Brain pericyte (primary cell): ENCODE measurements at regions not wholly inside any gene's neighbourhood (a gene's known extent, or its start where the extent isn't known, plus 50 kb on each side); places are given as distances from the start of the nearest gene placed in this dataset.

Source experiments
- DNase-seq: peaks from one replicate; pipeline ENCODE4 v3.0.0-alpha.2; 2012; ENCODE audit warnings: low read depth, low spot score

GRCh38 chr2:204012072-204012653, 75.6 kb downstream of the ICOS start:
- no peak for DNase-seq

GRCh38 chr2:204015118-204015843, 78.7 kb downstream of the ICOS start:
- no peak for DNase-seq

- DNase-seq = no peak
These were observed 82.2 kb downstream of the ICOS start for GRCh38 chr2:204018717-204019116.

- no peak for DNase-seq
These were observed 83.3 kb downstream of the ICOS start for GRCh38 chr2:204019572-204020501.

GRCh38 chr2:204021290-204022081, 84.9 kb downstream of the ICOS start:
- no peak for DNase-seq

GRCh38 chr2:204022550-204022949, 86.0 kb downstream of the ICOS start:
- DNase-seq = no peak

GRCh38 chr2:204023088-204023487, 86.5 kb downstream of the ICOS start:
- no peak for DNase-seq

GRCh38 chr2:204024503-204024902, 87.9 kb downstream of the ICOS start:
- no peak for DNase-seq

GRCh38 chr2:204024906-204025475, 88.4 kb downstream of the ICOS start:
- no peak for DNase-seq

- DNase-seq = no peak
These were observed 89.7 kb downstream of the ICOS start for GRCh38 chr2:204026294-204026693.

- DNase-seq = no peak
These were observed 90.5 kb downstream of the ICOS start for GRCh38 chr2:204027091-204027490.

GRCh38 chr2:204030322-204030721, 93.8 kb downstream of the ICOS start:
- no peak for DNase-seq

- DNase-seq = no peak
These were observed 94.5 kb downstream of the ICOS start for GRCh38 chr2:204031056-204031455.

GRCh38 chr2:204032301-204032700, 95.7 kb downstream of the ICOS start:
- no peak for DNase-seq

- no peak for DNase-seq
These were observed 97.3 kb downstream of the ICOS start for GRCh38 chr2:204033611-204034495.

- DNase-seq = no peak
These were observed 100.1 kb downstream of the ICOS start for GRCh38 chr2:204036706-204037105.

- no peak for DNase-seq
These were observed 100.7 kb downstream of the ICOS start for GRCh38 chr2:204037286-204037685.

- no peak for DNase-seq
These were observed 102.8 kb downstream of the ICOS start for GRCh38 chr2:204039298-204039838.

GRCh38 chr2:204040016-204040415, 103.5 kb downstream of the ICOS start:
- DNase-seq = no peak

GRCh38 chr2:204042401-204042800, 105.8 kb downstream of the ICOS start:
- no peak for DNase-seq
